Hematopoietic multipotent progenitor cell (in vitro differentiated cells): ENCODE measurements at regions not wholly inside any gene's neighbourhood (a gene's known extent, or its start where the extent isn't known, plus 50 kb on each side); places are given as distances from the start of the nearest gene placed in this dataset.

ENCODE experiments used
- DNase-seq, 3 donors: peaks; one replicate each; pipeline ENCODE4 v3.0.0-alpha.2; 2011 to 2015; ENCODE audit warnings: low read depth in 2 of 3, low spot score in 2 of 3

DNA sequence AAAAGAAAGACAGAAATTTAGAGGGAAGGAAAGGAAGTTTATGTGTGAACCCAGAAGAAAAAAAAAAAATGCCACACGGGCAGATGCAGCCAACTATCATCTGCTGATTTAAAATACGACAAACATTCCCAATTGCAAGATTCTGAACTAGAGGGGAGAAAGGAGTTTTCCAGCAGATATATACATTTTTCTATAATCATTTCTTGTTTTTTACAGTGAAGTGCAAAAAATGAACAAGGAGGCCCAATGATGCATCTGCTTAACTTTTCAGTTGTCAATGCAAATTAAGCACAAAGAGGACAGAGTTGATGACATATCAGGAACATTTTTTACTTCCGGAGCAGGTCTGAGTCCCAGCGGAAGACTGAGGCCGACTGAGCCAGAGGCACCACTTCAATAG is 144.7 kb downstream of the MYCN start:
- no peak for DNase-seq

DNA sequence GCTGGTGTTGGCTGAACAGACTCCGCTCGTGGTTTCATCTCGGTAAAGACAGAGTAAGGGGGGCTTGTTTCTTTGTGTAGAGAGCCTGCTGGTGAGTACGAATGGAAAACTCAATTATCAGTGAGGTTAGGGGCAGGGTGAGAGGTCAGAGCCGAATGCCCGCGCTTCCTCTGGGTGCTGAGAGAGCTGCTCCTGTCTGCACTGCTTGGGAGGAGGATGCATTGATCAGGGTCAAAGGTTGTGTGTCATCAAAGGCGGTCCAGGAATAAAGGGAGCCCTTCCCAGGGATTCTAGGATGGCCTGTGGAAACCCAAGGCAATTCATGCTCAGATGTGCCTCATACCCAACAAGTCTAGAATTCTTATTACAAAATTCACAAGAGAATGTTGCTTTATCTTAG is 143.9 kb downstream of the MYCN start:
- DNase-seq: no peak

DNA sequence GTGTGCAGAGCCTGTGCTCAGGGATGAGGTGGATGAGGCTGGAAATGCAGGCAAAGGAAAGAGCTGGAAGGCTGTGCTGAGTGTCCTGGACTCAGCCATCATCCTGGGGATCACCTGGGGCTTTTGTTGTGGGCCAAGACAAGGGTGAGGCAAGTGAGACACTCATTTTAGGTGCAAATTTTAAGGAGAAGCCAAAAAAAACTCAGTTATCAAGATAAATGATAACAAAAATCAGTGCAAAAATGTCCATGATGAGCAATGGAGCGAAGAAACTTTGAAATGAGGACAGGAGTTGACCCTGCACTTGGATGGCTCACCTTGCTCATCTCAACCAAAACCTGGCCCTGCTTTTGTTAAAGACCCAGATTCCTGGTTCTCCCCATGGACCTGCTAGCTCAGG is 141.9 kb downstream of the MYCN start:
- DNase-seq: no peak

DNA sequence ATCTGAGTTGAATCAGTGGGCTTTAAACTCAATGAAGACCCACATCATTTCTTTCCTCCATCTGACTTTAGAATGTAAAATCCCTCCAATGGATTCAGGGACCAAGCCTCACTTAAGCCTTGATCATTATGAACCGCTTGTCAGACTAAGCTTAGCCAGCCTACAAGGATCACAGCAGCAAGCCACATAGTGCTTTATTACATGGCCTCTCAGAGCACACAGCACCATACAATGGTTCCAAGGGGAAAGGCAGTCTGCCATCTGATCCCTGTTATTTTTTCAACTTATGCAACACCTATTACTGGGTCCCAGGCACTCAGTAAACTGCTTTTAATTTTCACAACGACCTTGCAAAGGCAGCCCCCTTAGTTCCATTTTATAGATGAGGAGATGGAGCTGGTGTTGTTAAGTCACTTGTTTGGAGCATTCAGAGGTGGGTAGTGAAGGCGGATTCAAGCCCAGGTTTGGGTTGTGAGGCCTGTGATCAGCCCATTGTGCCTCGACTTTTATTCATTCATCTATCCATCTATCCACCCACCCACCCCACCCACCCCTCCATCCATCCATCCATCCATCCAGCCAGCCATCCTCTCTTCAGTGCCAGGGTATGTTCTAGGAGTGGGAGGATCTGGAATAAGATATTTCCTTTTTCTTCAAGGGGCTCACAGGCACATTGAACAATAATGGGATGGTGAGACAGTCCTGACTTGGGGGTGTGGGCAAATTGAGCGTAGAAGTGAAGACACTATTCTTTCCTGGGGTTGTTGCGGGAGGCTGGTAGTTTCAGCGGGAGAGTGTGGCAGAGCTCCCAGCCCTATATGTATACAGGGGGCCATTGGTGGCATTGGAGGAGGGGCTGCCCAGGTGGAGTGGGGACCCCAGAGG is 141.2 kb downstream of the MYCN start:
- no peak for DNase-seq

DNA sequence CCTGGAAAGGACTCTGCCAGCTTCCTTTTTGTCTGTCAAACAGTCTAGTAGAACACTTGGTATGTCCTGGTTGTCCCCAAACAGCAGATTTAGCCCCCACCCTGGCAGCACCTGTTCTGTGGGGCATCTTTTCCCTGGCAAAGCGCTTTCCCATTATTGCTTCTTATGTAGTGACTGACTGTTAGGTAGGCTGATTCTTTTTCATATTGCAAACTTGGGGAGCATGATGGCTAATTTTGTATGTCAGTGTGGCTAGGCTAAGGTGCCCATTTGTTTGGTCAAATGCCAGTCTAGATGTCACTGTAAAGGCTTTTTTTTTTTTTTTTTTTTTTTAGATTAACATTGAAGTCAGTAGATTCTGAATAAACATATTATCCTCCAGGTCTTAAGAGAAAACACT is 140.2 kb downstream of the MYCN start:
- DNase-seq: no peak

DNA sequence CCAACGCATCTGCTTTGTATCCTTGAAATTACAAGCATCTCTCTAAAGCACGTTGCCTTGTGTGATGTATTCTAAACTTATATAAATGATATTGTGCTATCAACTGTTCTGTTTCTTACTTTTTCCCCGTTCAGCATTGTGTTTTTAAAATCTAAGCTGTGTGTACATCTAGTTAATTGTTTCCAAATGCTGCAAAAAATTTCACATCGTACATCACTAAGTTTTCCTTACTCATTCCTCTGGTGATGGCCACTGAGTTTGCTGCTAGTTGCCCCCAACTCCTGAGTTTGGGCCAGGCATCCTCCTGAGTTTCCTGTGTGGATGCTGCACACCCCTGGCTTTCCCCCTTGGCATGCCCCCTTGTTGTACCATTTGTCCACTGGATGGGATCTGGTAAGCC is 139.7 kb downstream of the MYCN start:
- no peak for DNase-seq

DNA sequence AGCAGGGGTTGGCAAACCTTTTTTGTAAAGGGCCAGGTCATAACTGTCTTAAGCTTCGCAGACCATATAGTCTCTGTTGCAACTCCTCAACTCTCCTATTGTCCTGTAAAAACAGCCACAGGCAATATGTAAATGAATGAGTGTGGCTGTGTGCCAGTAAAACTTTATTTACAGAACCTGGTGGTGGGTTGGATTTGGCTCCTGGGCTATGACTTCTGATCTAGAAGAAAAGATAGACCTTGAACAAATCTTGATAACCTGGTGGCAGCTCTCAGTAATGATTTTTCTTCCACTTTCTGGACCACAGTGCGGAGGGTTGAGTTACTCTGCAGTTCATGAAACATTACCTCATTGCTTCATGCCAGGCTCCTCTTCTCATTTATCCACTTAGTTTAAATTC is 139.3 kb downstream of the MYCN start:
- no peak for DNase-seq

DNA sequence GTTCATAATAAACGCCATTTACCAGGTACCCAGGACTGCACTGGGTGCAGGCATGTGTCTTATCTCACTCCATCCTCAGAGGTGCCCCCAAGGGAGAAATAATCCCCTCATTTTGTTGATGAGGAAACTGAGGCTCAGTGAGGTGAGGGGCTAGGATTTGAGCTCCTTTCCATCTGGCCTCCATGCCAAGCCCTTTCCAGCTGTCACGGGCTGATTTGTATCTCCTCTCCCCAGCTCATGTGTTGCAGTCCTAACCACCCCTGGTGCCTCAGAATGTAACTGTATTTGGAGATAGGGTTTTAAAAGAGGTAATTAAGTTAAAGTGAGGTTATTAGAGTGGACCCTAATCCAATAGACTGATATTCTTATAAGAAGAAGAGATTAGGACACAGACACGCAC is 137.3 kb downstream of the MYCN start:
- no peak for DNase-seq

DNA sequence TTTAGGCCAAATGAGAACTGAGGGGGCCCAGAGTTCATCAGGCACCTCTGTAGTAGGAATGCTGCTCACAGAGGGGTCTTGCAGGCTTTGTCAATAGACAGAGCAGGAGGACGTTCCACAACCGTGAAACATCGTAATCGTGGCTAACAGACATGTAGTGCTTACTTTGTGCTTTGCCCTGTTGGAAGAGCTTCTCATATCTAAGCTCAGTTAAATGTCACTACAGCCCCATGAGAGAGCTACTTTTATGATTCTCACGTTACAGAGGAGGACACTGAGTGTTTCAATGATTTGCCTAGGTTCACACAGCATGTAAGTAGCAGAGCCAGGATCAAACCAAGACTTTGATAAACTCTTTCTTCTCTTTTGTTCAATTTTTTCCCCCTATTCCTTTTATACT is 136.6 kb downstream of the MYCN start:
- no peak for DNase-seq

DNA sequence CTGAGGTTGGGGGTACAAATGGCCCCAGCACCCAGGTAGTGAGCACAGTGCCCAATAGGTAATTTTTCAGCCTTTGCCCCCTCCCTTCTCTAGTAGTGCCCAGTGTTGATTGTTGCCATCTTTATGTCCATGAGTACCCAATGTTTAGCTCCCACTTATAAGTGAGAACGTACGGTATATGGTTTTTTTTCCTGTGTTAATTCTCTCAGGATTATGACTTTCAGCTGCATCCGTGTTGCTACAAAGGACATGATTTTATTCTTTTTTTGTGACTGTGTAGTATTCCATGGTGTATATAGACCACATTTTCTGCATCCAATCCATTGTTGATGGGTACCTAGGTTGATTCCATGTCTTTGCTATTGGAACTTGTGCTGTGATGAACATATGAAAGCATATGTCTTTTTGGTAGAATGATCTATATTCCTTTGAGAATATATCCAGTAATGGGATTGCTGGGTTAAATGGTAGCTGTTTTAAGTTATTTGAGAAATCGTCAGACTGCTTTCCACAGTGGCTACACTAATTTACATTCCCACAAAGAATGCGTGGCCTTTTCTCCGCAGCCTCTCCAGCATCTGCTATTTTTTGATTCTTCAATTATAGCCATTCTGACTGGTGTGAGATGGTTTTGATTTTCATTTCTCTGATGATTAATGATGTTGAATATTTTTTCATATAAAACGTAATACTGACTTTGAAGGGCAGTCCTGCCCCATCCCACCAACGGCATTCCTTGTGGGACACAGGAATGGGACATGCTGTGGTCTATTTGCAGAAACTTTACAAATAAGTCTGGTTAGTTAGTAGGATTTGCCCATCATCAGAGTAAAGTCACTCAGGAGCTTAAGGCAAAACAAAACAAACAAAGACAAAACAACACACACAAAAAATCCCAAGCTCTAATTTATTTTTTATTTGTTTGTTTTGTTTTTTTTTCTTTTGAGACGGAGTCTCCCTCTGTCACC is 135.0 kb downstream of the MYCN start:
- DNase-seq: no peak

DNA sequence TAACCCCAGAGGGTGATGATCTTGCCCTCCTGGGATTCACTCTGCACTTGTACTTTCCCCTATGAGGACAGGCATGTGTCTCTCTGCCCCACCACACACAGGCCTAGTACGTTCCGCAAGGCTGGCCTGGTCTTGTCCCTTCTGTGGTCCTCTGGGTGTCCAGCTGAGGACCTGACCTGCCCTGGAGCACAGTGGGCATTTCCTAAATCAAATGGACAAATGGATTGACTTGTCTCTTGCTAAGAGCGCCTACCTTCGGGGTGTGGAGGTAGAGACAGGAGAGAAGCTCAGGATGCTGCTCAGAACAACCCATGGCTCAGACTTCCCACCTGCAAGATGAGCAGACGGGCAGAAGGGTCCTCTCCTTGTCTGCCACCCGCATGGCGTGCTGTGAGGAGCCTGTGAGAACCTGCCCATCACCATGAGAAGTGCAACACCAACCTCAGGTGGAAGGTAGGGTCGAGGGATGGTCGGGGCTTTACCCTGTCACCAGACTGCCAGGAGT is 133.6 kb downstream of the MYCN start:
- no peak for DNase-seq

DNA sequence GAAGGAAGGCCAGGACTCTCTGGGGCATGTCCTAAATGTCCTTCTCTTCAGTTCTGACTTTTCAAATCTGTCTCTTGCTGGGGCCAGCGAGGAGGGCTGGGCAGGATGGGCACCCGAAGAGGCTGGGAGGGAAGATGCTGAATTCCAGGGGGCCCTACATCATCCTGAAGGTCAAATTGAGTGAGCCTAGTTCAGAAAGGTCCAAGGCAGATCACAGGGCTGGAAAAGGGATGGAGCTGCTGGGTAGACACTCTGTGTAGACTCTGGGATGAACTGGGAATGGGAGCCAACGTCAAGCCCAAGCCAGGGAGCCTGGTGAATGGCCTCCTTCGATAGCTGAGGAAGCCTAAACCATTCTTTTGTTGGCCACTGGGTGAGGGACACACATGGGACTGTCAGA is 133.1 kb downstream of the MYCN start:
- DNase-seq: no peak

DNA sequence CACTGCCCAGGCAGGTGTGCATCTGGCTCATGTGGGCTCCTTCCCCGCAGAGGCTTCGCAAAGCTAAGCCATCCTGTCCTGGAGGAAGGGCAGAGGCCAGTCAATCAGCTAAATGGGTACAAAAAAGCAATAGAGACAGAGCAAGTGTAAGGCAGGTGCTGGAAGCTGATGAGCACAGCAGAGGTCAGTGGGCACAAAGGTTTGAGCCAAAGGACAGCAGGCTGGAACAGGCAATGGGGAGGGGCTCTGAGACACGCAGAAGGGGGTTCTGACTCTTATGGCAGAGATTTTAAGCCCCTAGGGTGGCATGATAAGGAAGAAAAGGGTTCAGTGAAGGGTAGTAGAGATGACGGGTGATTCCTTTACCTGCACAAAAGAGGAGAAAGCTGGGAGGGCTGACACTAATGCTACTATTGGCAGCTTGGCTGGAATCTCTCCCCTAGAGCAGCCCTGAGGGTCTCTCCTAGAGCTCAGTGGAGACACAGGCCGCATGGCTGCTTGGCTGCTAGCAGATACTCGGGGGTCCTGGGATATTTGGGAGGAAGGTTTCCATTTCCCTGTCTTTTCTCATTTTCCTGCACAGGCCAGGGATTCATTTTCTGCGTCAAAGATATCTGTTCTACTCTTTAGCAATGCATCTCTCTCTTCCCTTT is 132.4 kb downstream of the MYCN start:
- DNase-seq: no peak

DNA sequence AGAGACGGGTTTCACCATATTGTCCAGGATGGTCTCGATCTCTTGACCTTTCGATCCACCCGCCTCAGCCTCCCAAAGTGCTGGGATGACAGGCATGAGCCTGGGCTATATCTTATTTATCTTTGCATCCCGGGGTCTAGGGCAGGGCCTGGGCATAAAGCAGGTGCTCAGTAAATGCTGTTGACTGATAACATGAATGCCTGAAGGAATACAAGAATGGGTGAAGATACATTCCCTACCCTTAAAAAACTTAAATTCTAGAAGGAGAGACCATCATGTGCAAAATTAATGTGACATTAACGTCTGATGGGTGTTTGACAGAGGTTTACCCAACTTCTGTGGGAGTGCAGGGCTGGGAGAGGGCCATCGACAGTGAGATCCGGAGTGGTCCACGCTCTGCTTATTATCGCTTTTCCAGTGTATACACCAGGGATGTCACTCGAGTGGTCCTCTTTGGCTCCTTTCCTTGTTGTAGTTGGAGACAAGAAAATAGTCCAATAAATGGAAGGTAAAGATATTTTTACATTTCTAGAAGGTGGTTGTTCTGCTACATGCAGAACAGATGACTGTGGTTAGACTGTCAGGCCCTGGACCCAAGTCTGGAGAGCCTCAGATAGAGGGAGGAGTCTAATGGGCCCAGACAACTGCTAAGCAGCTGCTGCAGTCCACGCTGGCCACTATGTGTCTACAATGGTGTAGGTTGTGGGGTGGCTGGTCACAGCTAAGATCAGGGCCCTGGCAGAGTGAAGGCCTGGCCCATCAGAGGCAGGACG is 131.7 kb downstream of the MYCN start:
- DNase-seq: no peak

DNA sequence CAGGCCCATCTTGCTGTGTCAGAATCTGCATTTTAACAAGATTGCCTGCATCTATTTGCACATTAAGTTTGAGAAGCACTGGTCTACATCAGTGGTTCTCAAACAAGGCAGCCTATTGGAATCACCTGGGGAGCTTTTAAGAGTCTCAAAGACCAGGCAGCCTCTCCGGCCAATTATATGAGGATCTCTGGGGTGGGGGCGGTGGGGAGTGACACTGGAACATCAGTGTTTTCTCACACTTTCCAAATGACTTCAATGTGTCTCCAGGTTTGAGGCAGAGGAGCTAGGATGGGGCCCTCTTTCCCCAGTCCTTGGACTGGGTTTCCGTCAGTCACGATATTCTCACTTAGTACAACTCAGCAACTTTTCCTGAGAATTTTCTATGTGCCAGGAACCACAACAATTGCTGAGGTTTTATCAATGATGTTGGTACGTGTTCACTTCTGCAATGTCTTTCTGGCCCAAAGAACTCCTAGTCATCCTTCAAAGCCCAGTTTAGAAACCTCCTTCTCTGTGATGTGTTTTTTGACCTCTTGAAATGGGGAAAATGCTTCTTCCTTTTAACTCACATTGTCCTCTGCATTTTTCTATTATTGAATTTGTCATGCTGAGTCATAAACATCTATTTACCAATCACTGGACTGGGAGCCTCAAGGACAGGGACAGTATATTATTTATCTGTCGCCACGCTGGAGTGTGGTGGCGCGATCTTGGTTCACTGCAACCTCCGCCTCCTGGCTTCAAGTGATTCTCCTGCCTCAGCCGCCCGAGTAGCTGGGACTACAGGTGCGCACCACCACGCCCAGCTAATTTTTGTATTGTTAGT is 130.9 kb downstream of the MYCN start:
- DNase-seq: no peak

DNA sequence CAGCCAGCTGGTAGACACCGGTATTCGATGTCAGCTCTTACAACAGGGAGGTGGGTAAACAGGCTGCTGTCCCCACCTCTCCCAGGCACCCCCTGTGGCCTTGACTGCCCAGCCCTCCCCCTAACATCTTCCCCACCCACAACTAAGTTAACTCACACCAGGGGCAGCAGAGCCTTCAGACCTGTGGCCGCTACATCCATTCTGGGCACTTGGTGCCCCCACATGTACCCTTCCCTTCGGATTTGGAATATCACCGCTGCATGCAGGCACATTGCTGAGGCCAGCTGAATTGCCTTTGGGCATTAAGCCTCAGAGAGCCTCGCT is 130.3 kb downstream of the MYCN start:
- no peak for DNase-seq

DNA sequence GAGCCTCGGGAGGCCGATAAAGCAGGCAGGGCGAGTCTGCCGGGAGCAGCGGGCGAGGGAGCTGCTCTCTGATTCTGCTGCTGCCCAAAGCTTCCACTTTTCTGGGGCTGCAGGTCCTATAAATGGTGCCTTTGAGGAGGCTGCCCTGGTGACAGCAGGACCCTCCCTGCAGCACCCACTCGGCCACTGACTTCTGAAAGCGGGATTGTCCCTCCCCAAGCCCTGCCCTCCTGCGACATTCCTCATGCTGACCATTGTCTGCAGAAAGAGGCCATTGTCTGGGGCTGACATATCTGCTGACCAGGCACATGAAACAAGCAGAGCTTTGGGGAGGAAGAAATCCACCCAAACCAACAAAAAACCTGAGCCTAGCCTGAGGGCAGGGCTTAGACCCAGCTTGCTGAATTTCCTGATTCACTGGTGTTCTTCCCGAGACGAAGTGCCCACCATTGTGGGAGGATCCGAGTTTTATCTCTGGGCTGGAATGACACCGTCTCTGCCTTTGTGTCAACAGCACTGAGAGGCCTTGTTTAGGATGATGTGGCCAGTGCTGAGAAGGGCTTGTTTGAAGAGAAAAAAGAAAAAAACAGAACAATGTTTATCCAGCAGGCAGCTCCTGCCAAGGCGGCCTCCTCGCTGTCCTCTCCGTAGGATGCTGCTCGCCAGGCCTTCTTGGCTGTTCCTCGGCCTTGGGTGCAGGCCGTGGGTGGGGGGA is 129.7 kb downstream of the MYCN start:
- DNase-seq: no peak

DNA sequence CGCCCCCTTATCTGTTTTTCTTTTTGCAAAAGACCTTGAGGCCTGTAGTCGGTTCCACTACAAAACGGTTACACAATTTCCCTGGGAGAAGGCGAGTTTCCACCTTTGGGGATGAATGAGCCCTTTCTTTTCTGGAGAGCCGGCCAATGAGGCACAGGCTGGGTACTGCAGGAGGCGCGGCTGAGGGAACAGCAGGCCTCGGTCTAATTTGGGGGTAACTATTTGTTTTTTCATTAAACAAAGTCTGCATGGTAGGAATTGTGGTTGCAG is 129.2 kb downstream of the MYCN start:
- no peak for DNase-seq

DNA sequence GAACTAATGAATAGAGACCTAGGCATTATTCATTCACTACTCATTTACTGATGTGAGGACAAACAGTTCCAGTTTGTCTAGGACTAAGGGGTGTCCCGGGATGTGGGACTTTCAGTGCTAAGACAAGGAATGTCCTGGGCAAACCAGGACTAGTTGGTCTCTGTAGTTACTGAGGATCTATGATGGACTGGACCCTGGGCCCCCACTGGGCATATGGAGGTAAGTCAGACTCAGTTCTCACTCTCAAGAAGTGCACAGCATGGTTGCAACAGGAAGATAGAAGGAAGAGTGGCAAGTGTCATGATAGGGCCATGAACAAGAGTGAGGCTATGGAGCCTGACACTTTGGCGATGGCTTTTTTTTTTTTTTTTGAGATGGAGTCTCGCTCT is 128.2 kb downstream of the MYCN start:
- DNase-seq: no peak
